HepG2 (cell line): ENCODE measurements at regions not wholly inside any gene's neighbourhood (a gene's known extent, or its start where the extent isn't known, plus 50 kb on each side); places are given as distances from the start of the nearest gene placed in this dataset.

ENCODE experiments used
- ATAC-seq: fragments of 200-7000 bp; cut with Tn5 transposase; 3 replicates; pipeline ENCODE4 v1.9.1; 2020; ENCODE audit warnings: mild to moderate bottlenecking, moderate library complexity
- BruUV-seq: library from RNA; stranded (reverse); fragments of 400-500 nt; replicated peaks from 2 replicates; lab custom pipeline; 2021; lab: Mats Ljungman, UMichigan
- CTCF ChIA-PET: fragments of 300-600 bp; formaldehyde crosslinking; extraction: SDS; loops from one replicate; lab custom pipeline; 2021; ENCODE audit warnings: low total read pairs, inconsistent platforms, low intra/inter-chr PET ratio; lab: Yijun Ruan, JAX
- POLR2A ChIA-PET: fragments of 350-600 bp; sonication (Branson Sonifier 250); formaldehyde crosslinking; loops from one replicate; lab custom pipeline; 2020; ENCODE audit warnings: antibody characterized with exemption, inconsistent platforms; lab: Yijun Ruan, JAX
- DNase-seq: peaks from one replicate; pipeline ENCODE4 v3.0.0-alpha.2; 2015; ENCODE audit warnings: low spot score
- FAIRE-seq: peaks from 3 replicates; lab custom pipeline; 2011; peaks lifted over from hg19 to GRCh38; lab: Jason Lieb, UNC
- H2AFZ ChIP-seq: one replicate; pipeline ENCODE4 v1.6.1; 2011; ENCODE audit warnings: low read length, inconsistent platforms
- H3K27ac ChIP-seq: fragments of 300-600 bp; 3 replicates; pipeline ENCODE4 v1.8.0; 2011; ENCODE audit warnings: mixed run types, mild to moderate bottlenecking, mixed read lengths, low read length, inconsistent platforms; ENCODE audit not compliant: insufficient read depth; ENCODE audit errors: extremely low read length
- H3K27me3 ChIP-seq, 2 experiments: fragments of 200-600 bp in 1 of 2; 2 replicates in 1 of 2; 3 replicates in 1 of 2; pipeline versions ENCODE4 v1.6.0 to v1.8.0; 2011; ENCODE audit warnings: low read length in 2 of 2, mild to moderate bottlenecking in 2 of 2, moderate library complexity in 2 of 2, inconsistent platforms in 1 of 2; ENCODE audit not compliant: insufficient read depth in 2 of 2, control insufficient read depth in 1 of 2
- H3K36me3 ChIP-seq, 2 experiments: fragments of 200-600 bp in 1 of 2; replicated peaks in 1 of 2; 2 replicates in 1 of 2; 3 replicates in 1 of 2; pipeline versions ENCODE4 v1.5.1 to v1.8.0; 2011; ENCODE audit warnings: low read length in 2 of 2, inconsistent platforms in 1 of 2; ENCODE audit not compliant: insufficient read depth in 2 of 2, control insufficient read depth in 1 of 2
- H3K4me1 ChIP-seq: 2 replicates; pipeline ENCODE4 v1.5.1; 2012; ENCODE audit warnings: low read length, inconsistent platforms; ENCODE audit not compliant: insufficient read depth
- H3K4me2 ChIP-seq: 2 replicates; pipeline ENCODE4 v1.6.0; 2011; ENCODE audit warnings: low read depth, low read length, inconsistent platforms
- H3K4me3 ChIP-seq, 3 experiments: fragments of 200-600 bp in 1 of 3; sonication (generic), shearing (Covaris generic) in 1 of 3; replicated peaks in 1 of 3; 2 replicates each; pipeline ENCODE4 v1.5.1; 2011 to 2016; ENCODE audit warnings: low read length in 3 of 3, inconsistent platforms in 2 of 3, low read depth in 2 of 3, mild to moderate bottlenecking in 2 of 3, control low read depth in 1 of 3, mixed read lengths in 1 of 3; ENCODE audit not compliant: insufficient read depth in 1 of 3
- H3K79me2 ChIP-seq: one replicate; pipeline ENCODE4 v1.6.1; 2011; ENCODE audit warnings: low read length, inconsistent platforms; ENCODE audit not compliant: insufficient read depth
- H3K9ac ChIP-seq: 2 replicates; pipeline ENCODE4 v1.6.0; 2011; ENCODE audit warnings: mild to moderate bottlenecking, low read depth, low read length, inconsistent platforms; ENCODE audit not compliant: insufficient read depth
- H3K9me3 ChIP-seq: 2 replicates; pipeline ENCODE4 v1.5.1; 2012; ENCODE audit warnings: mild to moderate bottlenecking, low read length
- H4K20me1 ChIP-seq: 2 replicates; pipeline ENCODE4 v1.6.0; 2011; ENCODE audit warnings: inconsistent platforms, mild to moderate bottlenecking, low read length, moderate library complexity; ENCODE audit not compliant: insufficient read depth
- PAXIP1 ChIP-seq: sonication (generic); formaldehyde crosslinking; conservative IDR thresholded peaks from 2 replicates; pipeline ENCODE4 v1.4.0; 2020; ENCODE audit warnings: mild to moderate bottlenecking, missing genetic modification reagents, moderate library complexity
- PCBP1 ChIP-seq: fragments of 200-400 bp; formaldehyde crosslinking; IDR thresholded peaks from 2 replicates; pipeline ENCODE4 v1.6.1; 2017; ENCODE audit warnings: mild to moderate bottlenecking, low read depth, low read length, borderline replicate concordance
- POGK ChIP-seq: sonication (generic); formaldehyde crosslinking; conservative IDR thresholded peaks from 2 replicates; pipeline ENCODE4 v1.8.0; 2022; ENCODE audit warnings: mild to moderate bottlenecking, moderate library complexity, missing genetic modification reagents
- ZBTB49 ChIP-seq: sonication (generic); formaldehyde crosslinking; IDR thresholded peaks from 2 replicates; pipeline ENCODE4 v1.4.0; 2020; ENCODE audit warnings: missing genetic modification reagents, borderline replicate concordance
- ZHX2 ChIP-seq, 2 experiments: sonication (generic) in 1 of 2; formaldehyde crosslinking in 1 of 2; IDR thresholded peaks; 2 replicates each; pipeline versions ENCODE4 v1.6.1 to v1.9.0; 2014 to 2022; ENCODE audit warnings: antibody characterized with exemption in 1 of 2, borderline replicate concordance in 1 of 2, inconsistent platforms in 1 of 2, low read depth in 1 of 2, missing genetic modification reagents in 1 of 2
- ZNF282 ChIP-seq: fragments of 450-650 bp; IDR thresholded peaks from 2 replicates; pipeline ENCODE4 v1.6.1; 2018; ENCODE audit not compliant: partially characterized antibody
- ZNF558 ChIP-seq: sonication (generic); formaldehyde crosslinking; IDR thresholded peaks from 2 replicates; pipeline ENCODE4 v1.9.0; 2022; ENCODE audit warnings: mild to moderate bottlenecking, missing genetic modification reagents, borderline replicate concordance
- ZNF567 ChIP-seq: sonication (generic); formaldehyde crosslinking; IDR thresholded peaks from 2 replicates; pipeline ENCODE4 v1.8.1; 2023; ENCODE audit warnings: mild to moderate bottlenecking, missing genetic modification reagents, borderline replicate concordance
- WGBS: methylation state at CpG from one replicate; pipeline ENCODE4 v1.1.6; 2017; ENCODE audit warnings: low lambda C conversion rate; 5-methylcytosine and 5-hydroxymethylcytosine counted together
- in situ Hi-C: cut with HindIII; loops from 2 replicates; pipeline ENCODE4 v1.10.0; 2017; ENCODE audit warnings: low pct_unique_long_range_greater_than_20kb; ENCODE audit not compliant: extremely low pct_ligation_motif_present
- intact Hi-C: fragments of 100-400 bp; cut with micrococcal nuclease; formaldehyde crosslinking; loops from one replicate; pipeline ENCODE4 v1.10.0; 2022; ENCODE audit not compliant: unreplicated experiment

- no peak for TF ChIP-seq ZHX2 (IDR thresholded peaks at IDR 0.05; ENCODE audit: low read depth)
- no peak for TF ChIP-seq ZHX2 (CRISPR knock-in tag; IDR thresholded peaks at IDR 0.05; ENCODE audit: borderline replicate concordance)
- TF ChIP-seq ZNF567 (CRISPR knock-in tag): no peak
- TF ChIP-seq ZNF282: no peak
Observed at GRCh38 chr4:17068392-17068791, 169.9 kb upstream of the LDB2 start (continued).

- no peaks in the 10 kb centered on the region for H4K20me1 ChIP-seq
- POLR2A ChIA-PET: no interaction called here
- TF ChIP-seq ZBTB49 (CRISPR knock-in tag): no peak
- no peak for TF ChIP-seq PCBP1
- TF ChIP-seq ZNF558 (CRISPR knock-in tag): no peak
- no peak for TF ChIP-seq PAXIP1
- TF ChIP-seq POGK (CRISPR knock-in tag): no peak
Observed at GRCh38 chr4:17066972-17067371, 168.5 kb upstream of the LDB2 start.

More at GRCh38 chr4:17066972-17067371, 168.5 kb upstream of the LDB2 start:
- FAIRE-seq (no peak), ATAC-seq (no peak), DNase-seq (no peak)
- no peak overlapping the region for H3K9ac ChIP-seq
- WGBS: 0% methylated on average over 4 of the region's 4 CpGs
- H3K9me3 ChIP-seq: no peaks in the 10 kb centered on the region
- in situ Hi-C loops: no loop called here
- CTCF ChIA-PET: no interaction called here
- H2AFZ ChIP-seq: no peak overlapping the region
- H3K4me3 ChIP-seq: no peak overlapping the region
- no peaks in the 10 kb centered on the region for H3K36me3 ChIP-seq
- BruUV-seq: no TSS peak
- H3K79me2 ChIP-seq: no peaks in the 10 kb centered on the region
- no peak overlapping the region for H3K4me2 ChIP-seq
- no peaks in the 10 kb centered on the region for H3K27me3 ChIP-seq
- no peaks in the 10 kb centered on the region for H3K4me1 ChIP-seq
- H3K27ac ChIP-seq: no peak overlapping the region
- intact Hi-C loops: no loop called here
